Smooth muscle cell (in vitro differentiated cells): ENCODE measurements at regions not wholly inside any gene's neighbourhood (a gene's known extent, or its start where the extent isn't known, plus 50 kb on each side); places are given as distances from the start of the nearest gene placed in this dataset.

Experiments
- DNase-seq: peaks from one replicate; lab custom pipeline; 2025; ENCODE audit not compliant: unreplicated experiment; lab: John Stamatoyannopoulos, UW
- H2AFZ ChIP-seq: fragments of 200-600 bp; sonication (generic); 2 replicates; pipeline ENCODE4 v1.6.0; 2016; ENCODE audit warnings: antibody characterized with exemption, low read depth, mild to moderate bottlenecking
- H3F3A ChIP-seq: fragments of 200-600 bp; sonication (generic); 2 replicates; pipeline ENCODE4 v1.6.0; 2017; ENCODE audit warnings: antibody characterized with exemption, low read depth
- H3K27ac ChIP-seq: fragments of 200-600 bp; sonication (generic); 2 replicates; pipeline ENCODE4 v1.5.1; 2016; ENCODE audit warnings: low read depth, mild to moderate bottlenecking
- H3K27me3 ChIP-seq: fragments of 200-600 bp; sonication (generic); 2 replicates; pipeline ENCODE4 v1.6.1; 2016; ENCODE audit warnings: low read depth, mild to moderate bottlenecking
- H3K36me3 ChIP-seq: fragments of 200-600 bp; sonication (generic); 2 replicates; pipeline ENCODE4 v1.5.1; 2016; ENCODE audit warnings: low read depth
- H3K4me1 ChIP-seq: fragments of 200-600 bp; sonication (generic); 2 replicates; pipeline ENCODE4 v1.5.1; 2016; ENCODE audit warnings: low read depth
- H3K4me2 ChIP-seq: fragments of 200-600 bp; sonication (generic); 2 replicates; pipeline ENCODE4 v1.6.0; 2016; ENCODE audit warnings: mild to moderate bottlenecking
- H3K4me3 ChIP-seq: fragments of 200-600 bp; sonication (generic); 2 replicates; pipeline ENCODE4 v1.5.1; 2016; ENCODE audit warnings: mild to moderate bottlenecking
- H3K79me2 ChIP-seq: fragments of 200-600 bp; sonication (generic); 2 replicates; pipeline ENCODE4 v1.6.0; 2016; ENCODE audit warnings: low read depth, mild to moderate bottlenecking
- H3K9ac ChIP-seq: fragments of 200-600 bp; sonication (generic); 2 replicates; pipeline ENCODE4 v1.6.0; 2016; ENCODE audit warnings: low read depth
- H3K9me3 ChIP-seq: fragments of 200-600 bp; sonication (generic); replicated peaks from 2 replicates; pipeline ENCODE4 v1.5.1; 2016; ENCODE audit warnings: low read depth
- H4K20me1 ChIP-seq: fragments of 200-600 bp; sonication (generic); 2 replicates; pipeline ENCODE4 v1.6.0; 2016; ENCODE audit warnings: low read depth
- WGBS: methylation state at CpG from one replicate; pipeline ENCODE4 v1.1.7; 2016; ENCODE audit warnings: low lambda C conversion rate; 5-methylcytosine and 5-hydroxymethylcytosine counted together
- TF ChIP-seq, protein P1 (sequence below): fragments of 200-600 bp; sonication (generic); IDR thresholded peaks from 2 replicates; pipeline ENCODE4 v1.5.1; 2017; ENCODE audit warnings: borderline replicate concordance, mild to moderate bottlenecking, antibody characterized with exemption; ENCODE audit not compliant: insufficient read depth, poor library complexity, severe bottlenecking

GRCh38 chr17:70268383-70268782 is 99.1 kb downstream of the KCNJ2 start:
- Histone ChIP-seq H3K4me3 (no peak overlapping the region), H3F3A (no peaks in the 10 kb centered on the region), H4K20me1 (no peaks in the 10 kb centered on the region), H3K4me2 (no peak overlapping the region), H3K9ac (no peak overlapping the region), H3K4me1 (peaks cover 6% of the 10 kb centered on the region), H3K79me2 (no peaks in the 10 kb centered on the region), H2AFZ (no peak overlapping the region), H3K9me3 (no peaks in the 10 kb centered on the region), H3K27me3 (peaks cover 3% of the 10 kb centered on the region), H3K27ac (no peak overlapping the region), H3K36me3 (no peaks in the 10 kb centered on the region)
- no peak for DNase-seq
- TF ChIP-seq, protein P1, sequence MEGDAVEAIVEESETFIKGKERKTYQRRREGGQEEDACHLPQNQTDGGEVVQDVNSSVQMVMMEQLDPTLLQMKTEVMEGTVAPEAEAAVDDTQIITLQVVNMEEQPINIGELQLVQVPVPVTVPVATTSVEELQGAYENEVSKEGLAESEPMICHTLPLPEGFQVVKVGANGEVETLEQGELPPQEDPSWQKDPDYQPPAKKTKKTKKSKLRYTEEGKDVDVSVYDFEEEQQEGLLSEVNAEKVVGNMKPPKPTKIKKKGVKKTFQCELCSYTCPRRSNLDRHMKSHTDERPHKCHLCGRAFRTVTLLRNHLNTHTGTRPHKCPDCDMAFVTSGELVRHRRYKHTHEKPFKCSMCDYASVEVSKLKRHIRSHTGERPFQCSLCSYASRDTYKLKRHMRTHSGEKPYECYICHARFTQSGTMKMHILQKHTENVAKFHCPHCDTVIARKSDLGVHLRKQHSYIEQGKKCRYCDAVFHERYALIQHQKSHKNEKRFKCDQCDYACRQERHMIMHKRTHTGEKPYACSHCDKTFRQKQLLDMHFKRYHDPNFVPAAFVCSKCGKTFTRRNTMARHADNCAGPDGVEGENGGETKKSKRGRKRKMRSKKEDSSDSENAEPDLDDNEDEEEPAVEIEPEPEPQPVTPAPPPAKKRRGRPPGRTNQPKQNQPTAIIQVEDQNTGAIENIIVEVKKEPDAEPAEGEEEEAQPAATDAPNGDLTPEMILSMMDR, result no peak
- 94% methylated on average over 1 of the region's 1 CpG for WGBS

- no peaks in the 10 kb centered on the region for H4K20me1 ChIP-seq
- no peak overlapping the region for H3K9ac ChIP-seq
- H2AFZ ChIP-seq, result no peak overlapping the region
- TF ChIP-seq, protein P1, result no peak
- H3K4me1 ChIP-seq, result peaks cover 6% of the 10 kb centered on the region
- 69% methylated on average over 7 of the region's 7 CpGs for WGBS
- H3K4me2 ChIP-seq, result no peak overlapping the region
- DNase-seq, result no peak
- no peaks in the 10 kb centered on the region for H3F3A ChIP-seq
- no peak overlapping the region for H3K27ac ChIP-seq
- peaks cover 10% of the 10 kb centered on the region for H3K27me3 ChIP-seq
- H3K4me3 ChIP-seq, result no peak overlapping the region
- no peaks in the 10 kb centered on the region for H3K9me3 ChIP-seq
- no peaks in the 10 kb centered on the region for H3K36me3 ChIP-seq
- H3K79me2 ChIP-seq, result no peaks in the 10 kb centered on the region
These were observed 101.2 kb downstream of the KCNJ2 start for GRCh38 chr17:70270554-70270953.

- WGBS, result 71% methylated on average over 3 of the region's 3 CpGs
- Histone ChIP-seq H3K4me2 (no peak overlapping the region), H2AFZ (no peak overlapping the region), H3K4me3 (no peak overlapping the region), H3K36me3 (no peaks in the 10 kb centered on the region), H3K27ac (no peak overlapping the region), H3K9ac (no peak overlapping the region), H3K4me1 (peaks cover 6% of the 10 kb centered on the region), H4K20me1 (no peaks in the 10 kb centered on the region), H3K9me3 (no peaks in the 10 kb centered on the region), H3K79me2 (no peaks in the 10 kb centered on the region), H3K27me3 (peaks cover 10% of the 10 kb centered on the region), H3F3A (no peaks in the 10 kb centered on the region)
- TF ChIP-seq, protein P1, result no peak
- DNase-seq, result no peak
These were observed 101.9 kb downstream of the KCNJ2 start for GRCh38 chr17:70271200-70271599.

GRCh38 chr17:70271672-70272071 is 102.3 kb downstream of the KCNJ2 start:
- Histone ChIP-seq H3K9me3 (no peaks in the 10 kb centered on the region), H3K36me3 (no peaks in the 10 kb centered on the region), H3K4me2 (no peak overlapping the region), H3F3A (no peaks in the 10 kb centered on the region), H3K4me1 (peaks cover 6% of the 10 kb centered on the region), H2AFZ (no peak overlapping the region), H3K4me3 (no peak overlapping the region), H3K27ac (no peak overlapping the region), H3K79me2 (no peaks in the 10 kb centered on the region), H4K20me1 (no peaks in the 10 kb centered on the region), H3K27me3 (peaks cover 10% of the 10 kb centered on the region), H3K9ac (no peak overlapping the region)
- no peak for DNase-seq
- TF ChIP-seq, protein P1, result no peak
- 97% methylated on average over 3 of the region's 3 CpGs for WGBS
